ENCODE measurements at regions not wholly inside any gene's neighbourhood (a gene's known extent, or its start where the extent isn't known, plus 50 kb on each side); places are given as distances from the start of the nearest gene placed in this dataset.

GRCh38 chr17:77297693-77298666, 157.2 kb downstream of the SEC14L1 start:
- DNase-seq (ENCODE audit: low spot score) = no peak
- ChIA-PET POLR2A (ENCODE audit: low non-redundant PET) (no interaction called here), CTCF (interaction anchor here (0.6 to 1.0 kb wide), 2 partner anchors 19 to 183 kb away, joined by 3 to 5 read pairs; no protein-coding TSS in a partner anchor)
- H3K27ac ChIP-seq = peak overlapping the region; percentile 44
- TF ChIP-seq CTCF (conservative IDR thresholded peaks at IDR 0.05; ENCODE audit: low read depth) = no peak

DNA sequence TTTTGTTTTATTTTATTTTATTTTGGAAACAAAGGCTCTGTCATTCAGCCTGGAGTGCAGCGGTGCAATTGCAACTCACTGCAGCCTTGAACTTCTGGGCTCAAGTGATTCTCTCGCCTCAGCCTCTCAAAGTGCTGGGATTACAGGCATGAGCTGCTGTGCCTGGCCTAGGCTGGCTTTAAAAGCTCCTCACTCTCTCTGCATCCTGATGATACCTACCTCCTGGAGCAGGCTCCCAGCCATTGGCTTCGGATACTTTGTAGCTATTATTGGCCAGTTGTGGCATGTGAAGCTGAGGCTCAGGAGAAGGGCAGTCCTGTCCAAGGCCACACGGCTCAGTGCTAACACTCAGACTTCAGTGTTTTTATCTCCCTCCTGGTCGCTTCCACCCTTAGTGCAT, 158.0 kb downstream of the SEC14L1 start:
- POLR2A ChIA-PET (ENCODE audit: low non-redundant PET) = no interaction called here
- CTCF ChIA-PET = interaction anchor here (0.6 to 1.0 kb wide), 2 partner anchors 18 to 184 kb away, joined by 3 to 5 read pairs; no protein-coding TSS in a partner anchor
- H3K27ac ChIP-seq = peak overlapping the region; percentile 44

GRCh38 chr17:77299256-77300015, 158.7 kb downstream of the SEC14L1 start:
- ChIA-PET POLR2A (ENCODE audit: low non-redundant PET) (no interaction called here), CTCF (no interaction called here)
- H3K27ac ChIP-seq = peak overlapping the region; percentile 51
- no peak for TF ChIP-seq CTCF (conservative IDR thresholded peaks at IDR 0.05; ENCODE audit: low read depth)
- no peak for DNase-seq (ENCODE audit: low spot score)

More for the DNA sequence above, 158.0 kb downstream of the SEC14L1 start:
- no peak for TF ChIP-seq CTCF (conservative IDR thresholded peaks at IDR 0.05; ENCODE audit: low read depth)
- no peak for DNase-seq (ENCODE audit: low spot score)

- CTCF ChIA-PET = interaction anchor here (0.6 kb wide), 1 partner anchor 13 kb away, joined by 3 read pairs; no protein-coding TSS in a partner anchor
- no peak for TF ChIP-seq CTCF (conservative IDR thresholded peaks at IDR 0.05; ENCODE audit: low read depth)
- no peak for DNase-seq (ENCODE audit: low spot score)
- peak overlapping the region; percentile 51 for H3K27ac ChIP-seq
- POLR2A ChIA-PET (ENCODE audit: low non-redundant PET) = no interaction called here
Measured at GRCh38 chr17:77300016-77300686, 159.4 kb downstream of the SEC14L1 start.

- CTCF ChIA-PET = no interaction called here
- H3K27ac ChIP-seq = peak overlapping the region; percentile 84
- TF ChIP-seq CTCF (conservative IDR thresholded peaks at IDR 0.05; ENCODE audit: low read depth) = no peak
- no peak for DNase-seq (ENCODE audit: low spot score)
- POLR2A ChIA-PET (ENCODE audit: low non-redundant PET) = no interaction called here
Measured at GRCh38 chr17:77301694-77302266, 161.0 kb downstream of the SEC14L1 start.

DNA sequence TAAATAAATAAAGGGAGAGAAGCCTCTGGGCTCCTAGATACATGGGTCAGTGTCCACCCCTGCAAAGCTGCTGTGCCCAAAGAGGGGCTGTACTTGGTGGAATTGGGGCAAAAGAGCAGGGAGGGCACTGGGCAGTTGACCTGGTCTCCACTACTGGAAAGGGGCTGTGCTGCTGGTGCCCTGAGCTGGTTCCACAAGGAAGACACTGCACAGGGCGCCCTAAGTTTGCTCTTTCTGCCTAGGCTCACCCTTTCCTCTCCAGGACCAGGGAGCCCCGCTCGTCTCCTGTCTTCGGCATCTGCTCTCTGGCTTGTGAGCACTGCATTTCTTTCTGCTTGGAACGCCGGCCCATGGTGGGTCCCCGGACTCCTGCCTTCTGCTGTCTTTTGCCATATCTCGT, 161.9 kb downstream of the SEC14L1 start:
- peak overlapping the region; percentile 84 for H3K27ac ChIP-seq
- POLR2A ChIA-PET (ENCODE audit: low non-redundant PET) = no interaction called here
- CTCF ChIA-PET = no interaction called here

More for the DNA sequence above, 161.9 kb downstream of the SEC14L1 start:
- no peak for TF ChIP-seq CTCF (conservative IDR thresholded peaks at IDR 0.05; ENCODE audit: low read depth)
- no peak for DNase-seq (ENCODE audit: low spot score)
